ENCODE measurements at regions not wholly inside any gene's neighbourhood (a gene's known extent, or its start where the extent isn't known, plus 50 kb on each side); places are given as distances from the start of the nearest gene placed in this dataset.

GRCh38 chr14:51491776-51492175 lies 159.9 kb upstream of the FRMD6 start:
- no peak for TF ChIP-seq CTCF (IDR thresholded peaks at IDR 0.05; ENCODE audit: insufficient read depth, low read length)
- TF ChIP-seq GABPA (IDR thresholded peaks at IDR 0.05; ENCODE audit: low read depth) = no peak
- no peak for TF ChIP-seq POLR2AphosphoS5 (IDR thresholded peaks at IDR 0.05; ENCODE audit: low read depth)
